NCI-H1417 treated with DMSO at 0.1 percent for 48 hours (cell line): ENCODE measurements at regions not wholly inside any gene's neighbourhood (a gene's known extent, or its start where the extent isn't known, plus 50 kb on each side); places are given as distances from the start of the nearest gene placed in this dataset.
"Not testable (repeated sequence)": the region's sequence is repeated elsewhere in the genome, so short reads cannot be mapped to it uniquely, and the experiment has no call there.

ENCODE experiments used
- DNase-seq: peaks from one replicate; lab custom pipeline; 2025; lab: John Stamatoyannopoulos, UW

DNA sequence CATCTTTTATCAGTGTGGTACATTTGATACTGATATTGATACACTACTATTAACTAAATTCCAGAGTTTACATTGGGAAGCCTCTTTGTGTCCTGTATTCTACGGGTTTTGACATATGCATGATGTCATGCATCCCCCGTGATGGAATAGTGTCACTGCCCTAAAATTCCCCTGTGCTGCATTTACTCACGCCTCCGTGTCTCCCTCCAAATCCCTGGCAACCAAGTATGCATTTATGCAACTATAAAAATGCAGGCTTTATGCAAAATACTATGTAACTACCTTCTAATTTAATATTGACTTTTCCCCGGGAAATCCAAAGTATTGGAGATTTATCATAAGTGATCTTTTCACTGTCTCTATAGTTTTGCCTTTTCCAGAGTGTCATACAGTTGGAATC is 453.7 kb upstream of the RUNX1 start:
- no peak for DNase-seq

DNA sequence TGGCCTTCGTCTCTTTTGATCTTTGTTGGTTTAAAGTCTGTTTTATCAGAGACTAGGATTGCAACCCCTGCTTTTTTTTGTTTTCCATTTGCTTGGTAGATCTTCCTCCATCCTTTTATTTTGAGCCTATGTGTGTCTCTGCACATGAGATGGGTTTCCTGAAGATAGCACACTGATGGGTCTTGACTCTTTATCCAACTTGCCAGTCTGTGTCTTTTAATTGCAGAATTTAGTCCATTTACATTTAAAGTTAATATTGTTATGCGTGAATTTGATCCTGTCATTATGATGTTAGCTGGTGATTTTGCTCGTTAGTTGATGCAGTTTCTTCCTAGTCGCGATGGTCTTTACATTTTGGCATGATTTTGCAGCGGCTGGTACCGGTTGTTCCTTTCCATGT is 448.4 kb upstream of the RUNX1 start:
- DNase-seq: not testable (repeated sequence)

DNA sequence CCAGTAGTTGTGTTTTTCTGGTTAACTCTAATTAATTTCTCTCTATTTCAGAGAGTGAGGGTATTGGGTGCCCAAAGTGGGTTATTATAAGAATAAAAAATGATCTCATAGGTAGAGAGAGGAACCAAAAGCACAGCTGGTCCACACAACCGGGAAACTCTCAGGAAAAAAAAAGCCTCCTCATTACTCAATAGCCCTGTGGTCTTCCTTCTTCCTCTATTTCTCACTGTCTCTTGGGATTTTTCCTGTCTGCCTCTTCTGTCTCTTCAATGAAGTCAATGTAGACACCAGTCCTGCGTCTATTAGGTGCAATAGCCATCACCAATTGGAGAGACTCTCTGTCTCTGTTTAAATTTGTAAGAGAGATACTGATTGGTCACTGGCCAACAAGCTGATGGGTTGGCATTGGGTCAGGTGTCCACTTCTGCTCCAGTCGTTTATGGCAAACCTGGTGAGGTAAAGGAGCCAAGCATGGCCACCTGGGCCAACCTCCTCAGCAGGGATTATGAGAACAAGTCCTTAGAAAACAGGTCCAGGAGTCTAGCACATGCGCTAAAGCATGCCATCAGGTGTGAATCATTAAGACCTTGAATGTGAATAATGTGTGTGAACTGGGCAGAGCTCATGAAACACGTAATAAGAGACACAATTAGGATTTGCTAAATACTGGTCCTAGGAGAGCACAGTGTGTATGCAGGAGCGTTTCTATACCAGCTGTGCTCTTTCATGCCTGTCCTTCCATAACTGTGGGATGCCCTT is 443.0 kb upstream of the RUNX1 start:
- DNase-seq: no peak

DNA sequence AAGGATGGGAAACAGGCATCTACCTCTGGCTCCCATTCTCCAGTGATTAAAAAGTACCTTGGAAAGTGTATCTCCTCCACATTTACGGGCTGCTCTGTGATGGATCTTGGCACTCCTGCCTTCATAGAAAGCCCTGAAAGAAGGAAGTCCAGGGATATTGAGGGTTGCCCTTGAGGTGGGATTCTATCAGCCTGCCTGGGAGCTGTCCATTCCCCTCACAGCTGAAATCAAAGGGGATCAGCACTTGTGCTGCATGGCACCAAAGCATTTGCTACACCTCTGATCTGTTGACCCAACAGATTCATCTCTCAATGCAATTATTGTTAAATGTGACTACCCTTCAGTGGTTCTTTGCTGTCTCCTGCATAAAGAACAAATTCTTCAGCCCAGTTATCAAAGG is 442.0 kb upstream of the RUNX1 start:
- no peak for DNase-seq

DNA sequence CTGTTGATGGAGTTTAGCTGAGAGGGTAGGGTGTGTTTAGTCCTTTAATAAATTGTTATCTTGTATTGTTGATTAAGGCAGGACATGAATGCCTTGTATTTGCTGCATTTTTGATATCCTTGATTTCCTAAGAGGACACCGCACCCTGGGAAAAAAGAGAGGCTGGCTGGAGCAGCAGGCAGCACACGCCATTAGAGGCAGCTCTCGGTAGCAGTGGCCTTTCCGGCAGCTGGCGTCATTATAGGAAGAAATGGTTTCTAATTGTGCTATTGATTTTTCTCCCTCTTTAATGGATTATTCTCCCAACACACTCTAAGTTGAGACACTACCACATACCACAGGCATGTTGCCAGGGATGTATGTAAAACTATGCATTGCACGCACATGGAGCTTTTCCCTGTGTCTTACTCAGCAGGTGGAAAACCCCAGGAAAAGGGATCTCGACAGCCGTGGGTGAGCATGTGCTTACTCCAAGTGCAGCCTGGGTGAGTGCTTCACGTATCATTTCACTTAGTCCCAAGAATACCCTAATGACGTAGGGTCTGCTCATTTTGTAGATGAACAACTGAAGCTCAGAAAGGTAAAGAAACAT is 440.4 kb upstream of the RUNX1 start:
- DNase-seq: no peak

DNA sequence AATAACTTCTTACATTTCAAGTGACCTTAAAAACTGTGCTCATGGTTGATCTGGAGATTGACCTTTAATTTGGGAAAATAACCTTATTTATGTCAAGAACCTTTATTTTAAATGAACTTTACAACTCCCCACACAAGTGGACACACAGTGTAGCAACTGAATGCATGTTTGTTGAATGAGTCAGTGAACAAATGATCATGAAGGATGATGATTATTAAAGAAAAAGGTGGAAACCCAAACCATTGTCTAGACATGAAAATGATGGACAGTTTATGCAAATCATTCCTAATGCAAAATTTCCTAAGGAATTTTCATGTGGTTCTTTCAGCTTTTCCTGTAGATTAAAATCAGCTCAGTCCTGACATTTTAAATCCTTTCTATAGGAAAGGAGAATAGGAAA is 439.8 kb upstream of the RUNX1 start:
- no peak for DNase-seq

DNA sequence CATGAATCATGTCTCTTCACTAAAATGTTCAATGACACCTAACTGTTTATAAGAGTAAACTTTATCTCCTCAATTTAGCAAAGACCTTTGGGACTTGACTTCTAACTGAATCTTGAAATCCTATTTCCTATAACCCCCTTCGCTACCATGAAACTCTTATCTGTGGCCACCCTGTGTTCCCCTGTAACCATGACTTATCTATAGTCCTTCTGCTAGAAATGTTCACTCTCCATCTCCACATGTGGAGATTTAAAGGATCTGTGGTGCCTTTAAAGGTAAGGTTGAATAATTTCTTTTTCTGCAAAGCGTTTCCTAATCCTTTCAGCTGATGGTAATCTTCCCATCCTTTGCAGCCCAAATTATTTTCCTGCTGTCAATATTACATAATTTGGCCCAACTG is 436.3 kb upstream of the RUNX1 start:
- no peak for DNase-seq

DNA sequence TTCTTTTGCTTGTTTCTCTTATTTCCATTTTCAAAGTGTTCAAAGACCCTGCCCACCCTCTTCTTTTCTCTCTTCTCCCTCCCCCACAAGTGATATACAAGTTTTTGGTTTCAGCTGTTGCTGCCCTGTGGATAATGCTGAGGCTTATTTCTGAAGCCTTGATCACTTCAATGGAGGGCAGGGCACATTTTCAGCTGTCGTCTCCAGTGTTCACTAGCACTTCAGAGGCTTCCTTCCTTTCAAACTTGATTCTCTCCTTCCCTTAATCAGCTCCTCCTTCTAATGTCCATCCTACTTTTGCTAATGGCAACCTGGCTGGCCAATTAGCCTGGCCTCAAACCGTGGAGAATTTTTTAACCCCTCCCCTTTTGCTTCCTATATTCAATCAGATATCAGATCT is 435.7 kb upstream of the RUNX1 start:
- no peak for DNase-seq

DNA sequence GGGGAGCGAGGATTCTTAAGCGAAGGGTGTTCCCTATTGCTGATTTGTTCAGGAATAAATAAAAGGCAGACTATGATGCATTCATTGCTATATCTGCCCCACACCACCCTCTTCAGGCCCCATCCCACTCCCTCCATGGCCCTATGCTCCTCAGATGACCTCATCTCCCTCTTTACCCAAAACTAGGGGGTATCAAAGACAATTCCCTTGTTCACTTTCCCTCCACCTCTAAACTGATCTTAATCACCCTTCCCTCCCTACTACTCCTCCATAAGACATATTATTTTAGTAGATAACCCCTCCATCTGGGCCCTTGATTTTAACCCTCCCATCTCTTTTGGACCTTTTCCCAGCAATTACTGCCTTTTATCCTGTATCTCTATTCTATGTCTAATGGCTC is 434.9 kb upstream of the RUNX1 start:
- DNase-seq: no peak

DNA sequence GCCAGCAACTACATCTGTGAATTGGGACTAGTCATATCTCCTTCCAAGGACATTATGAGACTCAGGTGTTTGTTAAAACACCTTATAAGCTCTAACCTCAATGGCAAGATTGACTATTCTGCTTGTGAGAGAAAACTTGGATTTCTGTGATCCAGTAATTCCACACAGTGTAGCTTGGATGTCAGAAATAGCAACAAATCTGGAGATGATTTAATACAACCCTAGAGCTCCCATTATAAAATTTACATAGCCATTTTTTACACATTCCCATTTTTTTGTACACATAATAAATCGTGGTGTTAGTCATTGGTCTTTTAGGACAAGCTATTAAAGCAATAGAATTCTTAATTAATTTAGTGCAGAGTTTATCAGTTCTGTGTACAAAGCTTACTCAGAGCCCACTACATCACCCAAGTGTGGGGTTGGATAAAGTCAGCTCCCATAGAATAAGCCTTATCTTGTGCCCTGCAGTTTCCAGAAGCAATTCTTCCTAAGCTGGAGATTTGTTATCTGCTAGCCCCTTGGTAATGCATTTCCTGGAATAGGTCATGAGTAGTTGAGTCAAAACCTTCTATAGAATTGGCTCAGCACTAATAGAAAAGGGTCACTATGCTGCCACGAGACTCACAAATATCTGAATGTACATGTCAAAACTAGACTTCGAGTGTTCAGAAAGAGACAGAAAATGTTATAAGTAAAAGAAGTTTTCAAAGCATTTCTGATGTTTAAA is 434.0 kb upstream of the RUNX1 start:
- no peak for DNase-seq

DNA sequence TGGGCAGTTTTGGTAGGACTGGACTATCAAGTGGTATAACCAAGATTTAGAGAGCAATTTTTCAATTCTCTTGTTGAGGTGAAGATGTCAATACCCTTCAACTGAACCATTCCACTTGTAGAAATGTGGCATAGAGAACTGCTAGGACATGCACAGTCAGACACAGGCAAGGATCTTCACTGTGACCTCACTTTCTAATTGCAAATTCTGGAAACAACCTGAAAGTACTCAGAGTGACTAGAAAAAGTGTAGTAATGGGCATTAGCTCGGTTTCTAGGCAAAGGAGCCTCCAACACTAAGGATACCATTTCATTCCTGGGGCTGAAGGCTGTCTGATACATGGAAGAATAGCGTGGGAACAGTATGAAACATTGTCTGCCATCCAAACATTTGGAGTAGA is 433.0 kb upstream of the RUNX1 start:
- DNase-seq: no peak

DNA sequence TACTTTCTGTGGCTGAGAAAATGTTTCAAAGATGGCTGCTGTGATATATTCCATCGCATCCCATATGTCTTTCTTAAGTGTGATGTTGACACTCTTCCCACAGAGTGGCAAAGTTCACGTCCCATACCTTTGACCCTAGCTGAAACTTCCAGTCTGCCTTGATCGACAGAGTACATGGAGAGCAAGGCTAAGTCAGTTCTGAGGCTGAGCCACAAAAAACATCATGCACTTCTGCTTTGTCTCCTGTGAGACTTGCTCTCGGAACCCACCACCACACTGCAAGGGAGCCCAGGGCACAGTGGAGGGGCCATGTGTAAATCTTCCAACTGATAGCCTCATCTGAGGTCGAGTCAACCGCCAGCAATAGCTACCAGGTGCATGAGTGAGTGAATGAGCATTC is 431.9 kb upstream of the RUNX1 start:
- no peak for DNase-seq

DNA sequence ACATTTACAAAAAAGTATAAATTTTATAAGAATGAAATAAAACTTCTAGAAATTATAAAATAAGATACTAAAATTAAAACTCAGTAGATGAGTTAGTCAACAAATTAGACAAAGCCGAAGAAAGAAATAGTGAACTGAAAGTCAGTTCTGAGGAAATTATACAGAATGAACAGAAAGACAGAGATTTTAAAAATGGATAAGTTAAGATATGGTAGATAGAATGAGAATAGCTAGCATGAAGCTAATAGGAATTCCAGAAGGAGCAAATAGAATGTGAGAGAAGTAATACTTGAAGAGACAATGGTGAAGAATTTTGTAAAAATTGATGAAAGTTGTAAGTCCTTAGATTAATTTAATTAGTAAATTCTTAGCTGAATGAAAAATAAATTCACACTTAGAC is 430.4 kb upstream of the RUNX1 start:
- DNase-seq: no peak

DNA sequence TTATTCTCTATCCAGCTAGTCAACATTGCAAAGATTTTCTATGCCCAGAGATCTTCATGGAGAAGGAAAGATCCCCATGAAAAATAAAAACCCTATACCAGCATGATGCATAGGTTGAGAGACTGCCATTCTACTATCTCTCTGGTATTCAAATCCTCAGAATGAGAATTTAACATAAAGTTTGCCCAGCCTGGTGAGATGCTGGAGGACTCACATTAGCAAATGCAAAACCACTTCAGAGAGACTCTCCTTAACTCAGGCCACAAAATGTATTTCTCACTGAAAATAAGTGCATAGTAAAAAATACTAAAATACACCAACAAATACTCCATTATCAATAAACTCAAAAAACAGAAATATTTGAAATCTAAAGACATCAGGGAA is 430.0 kb upstream of the RUNX1 start:
- DNase-seq: no peak

DNA sequence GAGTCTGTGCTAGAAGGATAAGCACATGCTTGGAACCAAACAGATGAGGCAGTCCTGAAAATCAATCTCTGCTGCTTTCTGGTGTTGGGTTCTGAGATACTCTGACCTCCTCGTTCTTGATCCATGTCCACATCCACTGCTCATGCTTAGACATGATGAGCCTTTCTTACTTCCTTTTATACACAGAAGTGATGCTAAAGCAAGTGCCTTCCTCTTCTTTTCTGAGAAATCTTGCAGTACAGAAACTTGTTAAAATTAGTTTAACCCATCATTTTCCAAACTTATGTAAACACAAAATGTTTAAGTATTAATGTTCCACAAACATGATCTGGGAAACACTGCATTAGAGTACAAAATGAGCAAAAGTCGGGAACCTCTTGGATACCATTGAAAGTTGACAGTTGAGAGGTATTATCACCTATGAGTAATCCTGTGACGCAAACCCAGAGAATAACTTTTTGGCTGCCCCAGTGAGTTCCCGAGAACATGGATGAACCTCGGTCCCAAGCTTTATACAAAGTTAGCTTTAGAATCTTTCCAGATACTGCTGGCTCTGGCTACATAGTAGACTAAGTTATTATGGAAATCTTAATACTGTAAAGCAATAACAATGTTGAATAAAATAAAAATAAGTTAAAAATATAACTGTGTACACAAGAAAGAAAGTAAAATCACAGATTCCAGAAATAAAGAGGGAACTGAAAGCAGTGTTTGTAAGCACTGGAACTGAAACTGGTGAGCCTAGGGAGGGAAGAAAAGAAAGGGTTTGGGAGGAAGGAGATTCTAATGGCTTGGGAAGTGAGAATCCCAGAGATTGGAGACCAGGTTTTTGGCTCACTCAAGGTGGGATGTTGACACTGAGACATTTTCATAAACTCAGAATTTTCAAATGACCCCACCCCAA is 429.3 kb upstream of the RUNX1 start:
- no peak for DNase-seq

DNA sequence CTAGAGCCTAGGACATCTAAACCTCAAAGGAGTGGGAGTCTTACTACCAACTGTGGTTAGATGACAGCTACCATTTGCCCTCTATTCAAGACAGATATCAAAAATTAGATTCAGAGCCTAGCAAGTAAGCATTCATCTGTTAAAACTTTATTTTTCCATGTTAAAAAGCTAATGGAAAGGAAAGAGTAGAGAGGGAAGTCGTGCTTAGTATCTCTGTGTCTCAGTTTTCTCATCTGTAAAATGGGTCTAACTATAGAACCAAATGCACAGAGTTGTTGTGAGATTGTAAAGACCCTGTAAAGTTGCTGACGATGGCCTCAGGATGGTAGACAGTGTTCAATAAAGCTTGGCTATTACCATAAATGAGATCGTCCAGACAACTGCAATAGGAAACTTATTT is 428.5 kb upstream of the RUNX1 start:
- no peak for DNase-seq

DNA sequence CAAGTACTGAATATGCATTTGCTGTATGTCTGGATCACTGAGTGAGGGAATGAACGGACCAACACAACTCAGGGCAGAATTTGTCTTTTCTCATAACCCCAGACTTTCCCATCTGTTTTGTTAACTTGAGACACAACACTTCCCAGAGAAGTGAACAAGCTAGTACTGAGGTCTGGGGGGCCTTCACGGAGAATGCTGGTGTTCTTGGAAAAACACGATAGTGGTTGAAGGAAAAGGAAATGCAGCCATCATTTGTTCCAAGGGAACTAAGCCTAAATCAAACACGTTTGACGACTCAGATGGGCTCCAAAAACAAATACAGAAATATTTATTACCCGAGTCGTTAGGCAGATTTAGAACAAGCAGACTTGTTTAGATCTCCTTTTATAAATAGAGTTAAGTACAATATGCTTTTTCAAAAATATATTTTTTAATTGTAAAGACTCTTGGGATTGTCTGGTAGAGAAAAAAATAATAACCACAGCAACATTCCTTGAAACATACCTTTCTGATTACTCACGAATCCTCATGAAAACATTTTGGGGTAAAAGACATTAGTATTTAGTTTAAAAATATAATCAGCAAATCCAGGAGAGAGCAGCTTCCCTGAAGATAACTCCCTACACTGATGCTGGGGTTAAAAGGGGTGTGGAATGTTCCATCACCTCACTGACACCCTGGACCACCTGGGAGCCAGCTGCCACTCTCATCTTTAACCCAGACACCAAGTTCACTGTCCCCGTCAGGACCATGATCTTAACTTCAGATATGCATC is 427.7 kb upstream of the RUNX1 start:
- no peak for DNase-seq

DNA sequence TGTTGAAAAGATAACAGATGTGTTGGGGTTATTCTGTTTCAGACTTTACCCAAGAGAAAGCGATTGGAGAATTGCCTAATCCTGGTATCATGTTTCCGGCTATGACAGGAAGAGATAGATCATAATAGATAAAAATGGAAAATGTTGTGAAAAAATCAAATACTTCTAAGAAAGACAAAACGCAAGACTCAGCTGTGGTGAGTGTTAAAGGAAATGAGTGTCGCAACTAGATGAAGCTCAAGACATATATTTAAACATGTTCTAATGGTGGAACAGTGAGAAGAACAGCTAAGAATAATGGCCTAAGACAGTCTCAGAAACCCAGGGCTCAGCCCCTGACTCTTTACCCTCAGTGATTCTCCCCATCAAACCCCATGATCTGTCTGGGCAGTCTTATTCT is 426.7 kb upstream of the RUNX1 start:
- DNase-seq: no peak

DNA sequence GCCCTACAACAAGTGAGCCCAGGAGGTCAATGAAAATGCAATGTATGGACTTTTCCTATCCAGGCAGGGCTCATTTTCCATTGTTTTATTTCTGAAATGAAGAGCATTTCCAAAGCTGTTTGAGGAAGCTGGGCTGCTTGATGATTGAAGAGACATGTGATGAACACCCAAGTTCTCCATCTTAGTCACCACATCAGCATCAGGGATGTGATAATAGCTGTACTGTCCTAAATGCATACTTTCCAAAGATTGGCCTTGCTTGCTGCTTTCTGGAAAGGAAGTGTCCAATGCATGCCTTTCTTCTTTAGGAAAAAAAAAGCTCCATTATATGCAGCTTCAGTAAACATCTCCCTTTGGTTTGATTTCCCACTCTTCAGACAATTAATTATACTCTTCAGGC is 425.9 kb upstream of the RUNX1 start:
- DNase-seq: no peak

DNA sequence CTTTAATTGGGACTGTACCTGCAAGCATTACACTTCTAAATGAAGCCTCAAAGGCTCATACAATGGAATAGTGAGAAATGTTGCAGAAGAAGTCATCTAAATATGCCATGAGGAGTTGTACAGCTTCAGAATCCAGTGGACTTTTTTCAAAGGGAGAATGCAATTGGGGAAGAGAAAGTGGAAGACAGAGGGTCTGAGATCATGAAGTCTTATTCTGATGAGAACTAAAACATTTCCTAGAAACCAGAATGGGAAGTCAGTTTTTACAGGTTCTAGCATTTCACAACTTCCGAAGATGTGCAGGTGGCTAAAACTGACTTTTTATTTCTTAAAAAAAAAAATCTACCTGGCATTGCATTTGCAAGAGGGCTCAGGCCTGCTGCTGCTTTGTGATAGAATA is 424.4 kb upstream of the RUNX1 start:
- no peak for DNase-seq

DNA sequence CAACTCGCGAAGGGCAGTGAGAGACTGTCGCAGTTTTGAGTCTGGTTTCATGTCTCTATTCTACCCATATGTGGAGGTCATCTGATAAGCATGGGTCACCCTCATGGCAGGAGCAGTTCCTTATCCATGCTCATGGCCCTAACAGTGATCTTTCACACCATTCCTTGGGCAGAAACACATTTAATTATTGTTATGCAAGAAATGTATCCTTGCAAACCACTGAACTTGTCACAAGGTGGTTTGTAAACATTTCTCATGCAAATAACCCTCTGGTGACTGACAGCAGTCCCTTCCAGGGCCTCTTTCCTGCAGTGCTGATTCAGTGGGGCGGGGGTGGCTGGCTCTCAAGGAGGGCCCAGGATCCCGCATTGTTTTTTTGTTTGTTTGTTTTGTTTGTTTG is 421.4 kb upstream of the RUNX1 start:
- no peak for DNase-seq

DNA sequence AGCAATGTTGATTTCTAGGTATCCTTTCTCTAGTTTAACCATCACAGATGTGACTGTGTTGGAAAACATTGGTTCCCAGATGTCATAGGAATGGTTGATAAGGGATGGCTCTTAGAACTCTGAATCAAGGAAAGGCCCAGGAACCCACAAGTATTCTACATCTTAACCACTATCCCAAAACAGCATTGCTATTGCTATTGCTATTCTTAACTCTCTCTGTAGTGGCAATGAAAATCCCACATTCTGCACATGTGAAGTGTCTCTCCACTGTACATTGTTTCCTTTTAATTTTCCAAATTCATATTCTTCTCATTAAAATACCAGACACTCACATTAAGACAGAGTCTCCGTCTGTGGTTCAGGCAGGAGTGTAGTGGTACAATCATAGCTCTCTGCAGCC is 420.4 kb upstream of the RUNX1 start:
- DNase-seq: no peak
